ENCODE measurements at regions not wholly inside any gene's neighbourhood (a gene's known extent, or its start where the extent isn't known, plus 50 kb on each side); places are given as distances from the start of the nearest gene placed in this dataset.

DNA sequence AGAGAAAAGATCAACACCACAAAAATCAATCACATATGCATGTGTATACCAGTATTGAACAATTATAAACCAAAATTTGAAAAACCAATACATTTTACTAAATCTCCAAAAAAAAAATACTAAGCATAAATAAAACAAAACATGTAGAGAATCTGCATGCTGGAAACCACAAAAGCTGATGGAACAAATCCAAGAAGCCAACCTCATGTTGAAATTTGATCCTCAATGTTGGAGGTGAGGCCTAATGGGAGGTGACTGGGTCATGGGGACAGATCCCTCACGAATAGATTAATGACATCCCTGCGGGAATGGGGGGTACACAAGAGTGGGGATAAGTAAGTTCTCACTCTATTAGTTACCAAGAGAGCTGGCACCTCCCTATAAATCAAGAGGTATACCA lies 82.5 kb downstream of the OAT start:
- Histone ChIP-seq H3K9me3 (peaks cover 0 to 19% (median 0%) of the 10 kb centered on the region in 12 donors), H3K4me3 (no peak overlapping the region), H3K27me3 (no peaks in the 10 kb centered on the region), H3K4me1 (peaks cover 0 to 12% (median 0%) of the 10 kb centered on the region in 12 donors), H3K27ac (no peak overlapping the region), H3K36me3 (no peaks in the 10 kb centered on the region)
- TF ChIP-seq, protein P1, sequence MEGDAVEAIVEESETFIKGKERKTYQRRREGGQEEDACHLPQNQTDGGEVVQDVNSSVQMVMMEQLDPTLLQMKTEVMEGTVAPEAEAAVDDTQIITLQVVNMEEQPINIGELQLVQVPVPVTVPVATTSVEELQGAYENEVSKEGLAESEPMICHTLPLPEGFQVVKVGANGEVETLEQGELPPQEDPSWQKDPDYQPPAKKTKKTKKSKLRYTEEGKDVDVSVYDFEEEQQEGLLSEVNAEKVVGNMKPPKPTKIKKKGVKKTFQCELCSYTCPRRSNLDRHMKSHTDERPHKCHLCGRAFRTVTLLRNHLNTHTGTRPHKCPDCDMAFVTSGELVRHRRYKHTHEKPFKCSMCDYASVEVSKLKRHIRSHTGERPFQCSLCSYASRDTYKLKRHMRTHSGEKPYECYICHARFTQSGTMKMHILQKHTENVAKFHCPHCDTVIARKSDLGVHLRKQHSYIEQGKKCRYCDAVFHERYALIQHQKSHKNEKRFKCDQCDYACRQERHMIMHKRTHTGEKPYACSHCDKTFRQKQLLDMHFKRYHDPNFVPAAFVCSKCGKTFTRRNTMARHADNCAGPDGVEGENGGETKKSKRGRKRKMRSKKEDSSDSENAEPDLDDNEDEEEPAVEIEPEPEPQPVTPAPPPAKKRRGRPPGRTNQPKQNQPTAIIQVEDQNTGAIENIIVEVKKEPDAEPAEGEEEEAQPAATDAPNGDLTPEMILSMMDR (IDR thresholded peaks at IDR 0.05) = no peak
- no peak for TF ChIP-seq POLR2A (IDR thresholded peaks at IDR 0.05)
- 40 to 57% (median 44%) methylated on average over 2 of the region's 2 CpGs for WGBS, 4 donors
- DNase-seq = no peak
- intact Hi-C loops (cut with DNase I) = no loop called here
- no peak for ATAC-seq

DNA sequence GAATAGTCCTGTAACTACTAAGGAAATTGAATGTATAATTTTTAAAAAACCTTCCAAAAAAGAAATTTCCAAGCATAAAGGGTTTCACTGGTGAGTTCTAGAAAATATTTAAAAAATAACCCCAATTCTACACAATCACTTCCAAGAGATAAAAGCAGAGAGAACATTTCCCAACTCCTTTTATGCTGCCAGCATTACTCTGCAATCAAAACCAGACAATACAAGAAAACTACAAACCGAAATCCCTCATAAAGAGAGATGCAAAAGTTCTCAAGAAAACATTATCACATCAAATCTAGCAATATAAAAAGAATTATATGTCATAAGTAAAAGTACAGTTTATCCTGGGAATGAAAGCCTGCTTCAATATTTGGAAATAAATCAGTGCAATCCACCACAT lies 84.8 kb downstream of the OAT start:
- ATAC-seq (no peak), DNase-seq (no peak)
- Histone ChIP-seq H3K27me3 (no peaks in the 10 kb centered on the region), H3K27ac (no peak overlapping the region), H3K4me1 (no peaks in the 10 kb centered on the region), H3K36me3 (no peaks in the 10 kb centered on the region), H3K9me3 (peaks cover 0 to 19% (median 0%) of the 10 kb centered on the region in 12 donors), H3K4me3 (no peak overlapping the region)
- TF ChIP-seq, protein P1 (IDR thresholded peaks at IDR 0.05) = no peak
- TF ChIP-seq POLR2A (IDR thresholded peaks at IDR 0.05) = no peak
- intact Hi-C loops (cut with DNase I) = no loop called here
- 67 to 81% (median 74%) methylated on average over 1 of the region's 1 CpG for WGBS, 4 donors

DNA sequence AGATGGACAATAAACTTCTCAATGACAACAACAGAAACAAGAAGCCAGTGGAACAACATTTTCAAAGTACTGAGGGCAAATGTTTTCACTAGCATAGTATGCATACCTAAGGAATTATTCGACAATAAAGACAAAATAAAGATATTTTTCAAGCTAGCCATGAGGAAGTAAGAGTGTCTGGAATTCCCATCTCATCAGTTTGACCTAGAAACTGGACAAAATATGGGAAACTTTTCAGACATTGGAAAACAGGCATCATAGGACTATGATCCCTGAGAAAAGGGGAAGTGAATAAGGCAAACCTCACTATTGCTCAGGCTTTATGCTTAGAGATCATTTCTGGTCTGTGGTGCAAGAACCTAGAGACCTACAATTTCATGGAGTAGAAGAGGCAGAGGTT lies 86.3 kb downstream of the OAT start:
- intact Hi-C loops (cut with DNase I) = no loop called here
- no peak for TF ChIP-seq POLR2A (IDR thresholded peaks at IDR 0.05)
- TF ChIP-seq, protein P1 (IDR thresholded peaks at IDR 0.05) = no peak
- H3K4me3 ChIP-seq = no peak overlapping the region
- no peak for ATAC-seq
- H3K36me3 ChIP-seq = no peaks in the 10 kb centered on the region
- no peaks in the 10 kb centered on the region for H3K4me1 ChIP-seq
- no peak overlapping the region for H3K27ac ChIP-seq
- WGBS, 4 donors = 47 to 57% (median 50%) methylated on average over 1 of the region's 1 CpG
- H3K27me3 ChIP-seq = no peaks in the 10 kb centered on the region
- peaks cover 0 to 19% (median 0%) of the 10 kb centered on the region in 12 donors for H3K9me3 ChIP-seq
- DNase-seq = no peak

DNA sequence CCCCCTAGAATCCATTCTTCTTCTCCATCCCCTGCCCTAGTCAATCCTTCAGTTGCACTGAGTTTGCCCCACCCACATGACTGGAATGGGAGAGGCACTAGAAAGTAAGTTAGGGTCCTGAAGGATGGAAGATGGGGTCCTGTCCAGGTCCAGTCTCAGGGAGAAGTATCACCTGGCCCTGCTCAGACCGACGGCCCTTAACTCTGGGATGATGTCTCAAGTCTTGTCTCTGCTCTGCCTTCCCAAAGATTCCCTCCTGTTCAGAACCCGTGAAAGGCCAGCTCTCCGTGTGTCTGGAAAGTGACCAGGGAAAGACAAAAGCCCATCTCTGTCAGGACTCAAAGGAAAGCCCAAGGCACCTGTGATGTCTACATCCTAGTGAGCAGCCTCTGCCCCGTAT lies 88.8 kb downstream of the OAT start:
- DNase-seq = no peak
- ATAC-seq = no peak
- 64 to 77% (median 68%) methylated on average over 5 of the region's 5 CpGs for WGBS, 4 donors
- Histone ChIP-seq H3K4me3 (no peak overlapping the region), H3K9me3 (peaks cover 0 to 13% (median 0%) of the 10 kb centered on the region in 12 donors), H3K27me3 (no peaks in the 10 kb centered on the region), H3K36me3 (no peaks in the 10 kb centered on the region), H3K4me1 (peaks cover 0 to 5% (median 0%) of the 10 kb centered on the region in 12 donors), H3K27ac (no peak overlapping the region)
- intact Hi-C loops (cut with DNase I) = no loop called here
- TF ChIP-seq, protein P1 (IDR thresholded peaks at IDR 0.05) = no peak
- no peak for TF ChIP-seq POLR2A (IDR thresholded peaks at IDR 0.05)
